Endodermal cell (in vitro differentiated cells): ENCODE measurements at regions not wholly inside any gene's neighbourhood (a gene's known extent, or its start where the extent isn't known, plus 50 kb on each side); places are given as distances from the start of the nearest gene placed in this dataset.

ENCODE experiments used
- DNase-seq: peaks from one replicate; pipeline ENCODE4 v3.0.0-alpha.2; 2017
- H3K27ac ChIP-seq: 2 replicates; pipeline ENCODE4 v1.5.1; 2013; ENCODE audit warnings: mild to moderate bottlenecking, low read depth, low read length, moderate library complexity
- H3K27me3 ChIP-seq: 2 replicates; pipeline ENCODE4 v1.6.1; 2013; ENCODE audit warnings: mild to moderate bottlenecking, low read length, moderate library complexity; ENCODE audit not compliant: insufficient read depth, control insufficient read depth, poor library complexity, severe bottlenecking
- H3K36me3 ChIP-seq: 2 replicates; pipeline ENCODE4 v1.7.0; 2013; ENCODE audit warnings: mild to moderate bottlenecking, low read length, moderate library complexity; ENCODE audit not compliant: control insufficient read depth, insufficient read depth
- H3K4me1 ChIP-seq: one replicate; pipeline ENCODE4 v1.7.0; 2013; ENCODE audit warnings: low read length; ENCODE audit not compliant: control insufficient read depth, insufficient read depth
- H3K4me3 ChIP-seq: 2 replicates; pipeline ENCODE4 v1.5.1; 2013; ENCODE audit warnings: mild to moderate bottlenecking, low read length, moderate library complexity
- H3K9ac ChIP-seq: 2 replicates; pipeline ENCODE4 v1.6.1; 2013; ENCODE audit warnings: mild to moderate bottlenecking, low read length, moderate library complexity; ENCODE audit not compliant: poor library complexity, severe bottlenecking; ENCODE audit errors: extremely low read depth
- H3K9me3 ChIP-seq: 2 replicates; pipeline ENCODE4 v1.6.1; 2013; ENCODE audit warnings: mild to moderate bottlenecking, low read length, moderate library complexity; ENCODE audit not compliant: control insufficient read depth
- H3K27ac Mint-ChIP-seq: 2 replicates; pipeline ENCODE4 v1.8.0; 2020; ENCODE audit warnings: mixed read lengths
- H3K27me3 Mint-ChIP-seq: 2 replicates; pipeline ENCODE4 v1.8.0; 2021; ENCODE audit warnings: mild to moderate bottlenecking, mixed read lengths; ENCODE audit not compliant: insufficient read depth
- H3K36me3 Mint-ChIP-seq: 2 replicates; pipeline ENCODE4 v1.8.0; 2020; ENCODE audit warnings: low read depth, mixed read lengths
- H3K4me1 Mint-ChIP-seq: 2 replicates; pipeline ENCODE4 v1.8.0; 2020; ENCODE audit warnings: mixed read lengths
- H3K4me3 Mint-ChIP-seq: 2 replicates; pipeline ENCODE4 v1.8.0; 2020; ENCODE audit warnings: mild to moderate bottlenecking, moderate library complexity, mixed read lengths
- H3K9me3 Mint-ChIP-seq: 2 replicates; pipeline ENCODE4 v1.8.0; 2020; ENCODE audit warnings: mild to moderate bottlenecking, mixed read lengths
- CTCF ChIP-seq: fragments of 200-600 bp; sonication (generic); conservative IDR thresholded peaks from 2 replicates; pipeline ENCODE4 v1.5.0; 2021; ENCODE audit warnings: antibody characterized with exemption, mild to moderate bottlenecking
- WGBS, 2 experiments: methylation state at CpG; one replicate each; pipeline versions ENCODE4 v1.1.5 to v1.1.7; 2013; ENCODE audit warnings: missing lambda C conversion rate in 2 of 2, mixed read lengths in 1 of 2; ENCODE audit not compliant: insufficient coverage in 1 of 2, insufficient read length in 1 of 2; 5-methylcytosine and 5-hydroxymethylcytosine counted together

GRCh38 chr5:57054671-57055070, 102.7 kb upstream of the MIER3 start:
- Histone ChIP-seq H3K9ac (no peak overlapping the region), H3K36me3 (no peaks in the 10 kb centered on the region), H3K9me3 (no peaks in the 10 kb centered on the region), H3K27ac (no peak overlapping the region), H3K27me3 (no peaks in the 10 kb centered on the region), H3K4me3 (no peak overlapping the region), H3K4me1 (no peaks in the 10 kb centered on the region)
- peaks cover 4% of the 10 kb centered on the region for H3K9me3 Mint-ChIP-seq
- no peak for TF ChIP-seq CTCF
- H3K4me1 Mint-ChIP-seq, result peaks cover 4% of the 10 kb centered on the region
- no peak for DNase-seq
- WGBS, 2 experiments, result 90 to 100% methylated on average over 1 of the region's 1 CpG
- H3K27ac Mint-ChIP-seq, result no peak overlapping the region
- no peak overlapping the region for H3K4me3 Mint-ChIP-seq
- peaks cover 3% of the 10 kb centered on the region for H3K27me3 Mint-ChIP-seq
- H3K36me3 Mint-ChIP-seq, result no peaks in the 10 kb centered on the region

GRCh38 chr5:57055731-57056130, 103.8 kb upstream of the MIER3 start:
- Histone ChIP-seq H3K27ac (no peak overlapping the region), H3K9ac (no peak overlapping the region), H3K36me3 (no peaks in the 10 kb centered on the region), H3K9me3 (no peaks in the 10 kb centered on the region), H3K4me1 (no peaks in the 10 kb centered on the region), H3K4me3 (no peak overlapping the region), H3K27me3 (no peaks in the 10 kb centered on the region)
- H3K4me1 Mint-ChIP-seq, result peaks cover 4% of the 10 kb centered on the region
- peaks cover 3% of the 10 kb centered on the region for H3K27me3 Mint-ChIP-seq
- no peak for TF ChIP-seq CTCF
- H3K36me3 Mint-ChIP-seq, result no peaks in the 10 kb centered on the region
- H3K4me3 Mint-ChIP-seq, result no peak overlapping the region
- DNase-seq, result no peak
- WGBS, 2 experiments, result 100% methylated on average over 1 of the region's 1 CpG; no CpG with 5 or more reads in 1 of the 2 experiments
- H3K27ac Mint-ChIP-seq, result no peak overlapping the region
- peaks cover 4% of the 10 kb centered on the region for H3K9me3 Mint-ChIP-seq

- no peaks in the 10 kb centered on the region for H3K36me3 Mint-ChIP-seq
- DNase-seq, result no peak
- no peaks in the 10 kb centered on the region for H3K27me3 ChIP-seq
- no peak overlapping the region for H3K4me3 Mint-ChIP-seq
- H3K27ac Mint-ChIP-seq, result no peak overlapping the region
- no peaks in the 10 kb centered on the region for H3K36me3 ChIP-seq
- no peaks in the 10 kb centered on the region for H3K4me1 Mint-ChIP-seq
- no peaks in the 10 kb centered on the region for H3K27me3 Mint-ChIP-seq
- no peak overlapping the region for H3K9ac ChIP-seq
- peaks cover 23% of the 10 kb centered on the region for H3K9me3 ChIP-seq
- H3K4me3 ChIP-seq, result no peak overlapping the region
- WGBS, 2 experiments, result 100% methylated on average over 1 to 2 of the region's 2 CpGs
- peaks cover 9% of the 10 kb centered on the region for H3K9me3 Mint-ChIP-seq
- H3K4me1 ChIP-seq, result no peaks in the 10 kb centered on the region
- TF ChIP-seq CTCF, result no peak
- H3K27ac ChIP-seq, result no peak overlapping the region
Observed at GRCh38 chr5:57063773-57064172, 110.1 kb upstream of the GPBP1 start.
